Myocyte (in vitro differentiated cells): ENCODE measurements at regions not wholly inside any gene's neighbourhood (a gene's known extent, or its start where the extent isn't known, plus 50 kb on each side); places are given as distances from the start of the nearest gene placed in this dataset.
"Not testable (repeated sequence)": the region's sequence is repeated elsewhere in the genome, so short reads cannot be mapped to it uniquely, and the experiment has no call there.

ENCODE experiments used
- DNase-seq: peaks from one replicate; pipeline ENCODE4 v3.0.0-alpha.2; 2012; ENCODE audit warnings: low read depth

- no peak for DNase-seq
These were observed 180.8 kb upstream of the PLN start for GRCh38 chr6:118367314-118367713.

GRCh38 chr6:118370722-118371121 is 177.4 kb upstream of the PLN start:
- DNase-seq: peak; percentile 53

DNA sequence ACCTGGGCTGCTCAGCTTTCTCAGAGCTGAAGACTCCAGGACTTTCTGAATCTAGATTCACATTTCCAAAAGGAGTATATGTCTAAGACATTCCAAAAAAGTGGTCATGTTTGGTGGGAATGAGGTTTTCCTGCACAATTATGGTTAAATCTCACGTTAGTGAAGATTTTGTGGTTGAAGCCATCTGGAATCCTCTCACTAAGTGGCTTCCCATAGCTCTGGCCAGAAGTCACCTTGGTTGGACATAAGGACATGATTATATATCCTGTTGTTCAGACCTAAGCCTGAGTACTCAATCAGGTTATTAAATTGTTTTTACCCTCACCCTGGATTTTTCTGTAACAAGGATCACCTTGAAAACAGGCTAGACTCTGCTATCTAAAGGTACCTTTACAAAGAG is 176.1 kb upstream of the PLN start:
- peak; percentile 25 for DNase-seq

DNA sequence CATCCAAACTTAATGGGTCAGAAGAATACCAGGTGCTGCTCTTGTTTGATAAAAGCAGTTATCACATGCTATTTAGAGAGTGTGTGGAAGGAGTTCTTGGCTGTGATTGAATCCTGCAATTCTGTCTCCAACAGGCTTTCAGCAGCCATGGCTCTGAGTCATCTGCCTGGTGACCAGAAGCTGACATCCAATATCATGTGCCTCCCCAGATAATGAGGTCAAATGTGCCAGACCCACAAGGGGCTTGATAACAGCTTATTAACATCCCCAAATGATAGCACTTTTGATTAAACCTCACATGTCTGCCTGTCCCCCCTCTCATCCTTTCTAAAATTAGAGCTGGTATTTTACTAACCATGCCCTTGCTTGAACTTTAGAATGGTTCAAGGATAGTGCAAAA is 175.7 kb upstream of the PLN start:
- peak; percentile 88 for DNase-seq

- DNase-seq: peak; percentile 24
These were observed 170.2 kb upstream of the PLN start for GRCh38 chr6:118377711-118378414.

GRCh38 chr6:118380620-118381019 is 167.5 kb upstream of the PLN start:
- not testable (repeated sequence) for DNase-seq

- DNase-seq: no peak
These were observed 166.0 kb upstream of the PLN start for GRCh38 chr6:118382126-118382525.

GRCh38 chr6:118383924-118384323 is 164.2 kb upstream of the PLN start:
- no peak for DNase-seq

DNA sequence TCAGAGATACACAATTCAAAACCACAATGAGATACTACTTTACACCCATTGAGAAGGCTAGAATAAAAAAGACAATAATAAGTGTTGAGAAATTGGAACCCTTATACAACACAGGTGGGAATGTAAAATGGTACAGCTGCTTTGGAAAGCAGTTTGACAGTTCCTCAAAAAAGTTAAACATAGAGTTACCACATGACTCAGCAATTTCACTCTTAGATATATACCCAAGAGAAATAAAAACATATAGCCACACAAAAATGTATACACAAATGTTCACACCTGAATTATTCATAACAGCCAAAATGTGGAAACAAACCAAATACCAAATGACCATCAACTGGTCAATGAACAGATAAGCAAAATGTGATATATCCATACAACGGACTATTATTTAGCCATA is 161.1 kb upstream of the PLN start:
- no peak for DNase-seq

GRCh38 chr6:118387921-118388701 is 160.0 kb upstream of the PLN start:
- peak; percentile 61 for DNase-seq

- peak; percentile 36 for DNase-seq
These were observed 157.0 kb upstream of the PLN start for GRCh38 chr6:118391086-118391485.

GRCh38 chr6:118394106-118394505 is 154.0 kb upstream of the PLN start:
- no peak for DNase-seq

- DNase-seq: no peak
These were observed 151.1 kb upstream of the PLN start for GRCh38 chr6:118396969-118397368.

DNA sequence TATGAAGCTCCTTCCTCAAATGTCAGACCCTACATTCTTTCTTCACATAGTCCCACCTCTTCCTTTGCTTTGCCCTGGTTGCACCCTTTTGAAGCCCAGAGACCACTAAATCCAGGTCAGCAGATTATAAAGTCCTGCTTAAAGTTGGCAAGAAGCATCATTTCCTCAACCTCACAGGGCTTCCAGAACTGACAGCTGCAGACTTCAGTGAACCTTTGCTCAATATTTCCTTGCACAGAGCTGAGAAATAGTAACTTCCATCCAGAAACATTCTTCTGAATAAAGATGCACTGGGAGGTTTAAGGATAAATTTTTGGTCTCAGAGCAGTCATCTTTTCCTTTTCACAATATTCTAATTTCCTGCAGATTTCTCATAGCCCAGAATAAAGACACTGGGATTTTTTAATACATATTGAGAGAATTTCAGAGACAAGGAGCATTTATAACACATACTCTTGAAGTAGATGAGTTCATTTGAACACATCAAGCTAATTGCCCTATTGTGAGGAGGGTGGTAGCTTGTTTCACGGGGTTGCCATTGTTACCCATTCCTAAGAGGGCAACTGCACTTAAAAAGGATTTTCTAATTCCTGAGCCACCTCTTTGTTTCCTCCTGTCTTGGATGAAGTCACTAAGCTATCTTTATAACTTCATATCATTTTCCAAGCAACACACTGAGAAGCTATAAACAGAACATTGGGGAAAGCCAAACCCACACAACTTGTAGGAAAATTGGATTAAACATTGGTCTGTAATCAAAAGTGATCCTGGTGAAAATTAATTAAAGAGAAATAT is 150.2 kb upstream of the PLN start:
- DNase-seq: peak; percentile 80

GRCh38 chr6:118400098-118400497 is 148.0 kb upstream of the PLN start:
- no peak for DNase-seq

DNA sequence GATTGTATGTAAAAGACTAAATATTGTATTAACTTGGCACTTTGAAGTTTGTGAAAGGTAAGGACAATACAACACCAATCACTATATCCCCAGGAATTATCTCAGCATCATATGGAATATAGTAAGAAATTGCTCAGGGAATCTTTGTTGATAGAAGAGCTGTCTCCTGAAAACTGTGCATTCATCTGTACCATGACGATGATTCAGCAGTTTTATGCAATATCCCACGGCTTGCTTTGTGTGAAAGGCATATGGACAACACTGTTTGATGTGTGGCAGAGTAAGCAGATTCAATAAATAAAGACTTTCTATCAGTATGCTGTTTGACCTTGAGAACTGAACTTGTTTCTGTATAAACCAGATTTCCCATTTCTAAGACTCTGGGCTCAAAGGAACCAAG is 147.5 kb upstream of the PLN start:
- DNase-seq: no peak

GRCh38 chr6:118401325-118401975 is 146.6 kb upstream of the PLN start:
- DNase-seq: peak; percentile 45

GRCh38 chr6:118403036-118403435 is 145.1 kb upstream of the PLN start:
- peak; percentile 35 for DNase-seq

DNA sequence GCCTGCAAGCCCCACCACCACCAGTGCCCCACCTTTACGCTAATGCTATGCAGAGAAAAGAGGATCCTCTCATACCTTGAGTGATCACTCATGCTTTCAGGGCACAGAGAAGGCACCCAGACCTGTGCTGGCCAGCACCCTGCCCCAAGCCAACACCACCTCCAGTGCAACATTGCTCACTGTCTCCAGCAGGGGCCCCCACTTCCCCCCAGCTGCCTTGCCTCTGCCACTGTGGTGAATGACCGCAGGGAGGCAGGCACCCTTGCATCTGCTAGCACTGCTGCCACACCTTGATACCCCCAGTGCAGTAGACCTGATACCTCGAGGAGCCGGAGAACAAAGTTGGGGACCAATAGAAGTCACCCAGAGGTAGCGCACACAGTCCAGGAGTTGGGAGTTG is 139.2 kb upstream of the PLN start:
- no peak for DNase-seq

GRCh38 chr6:118410001-118410400 is 138.1 kb upstream of the PLN start:
- DNase-seq: no peak
